ENCODE measurements at regions not wholly inside any gene's neighbourhood (a gene's known extent, or its start where the extent isn't known, plus 50 kb on each side); places are given as distances from the start of the nearest gene placed in this dataset.

DNA sequence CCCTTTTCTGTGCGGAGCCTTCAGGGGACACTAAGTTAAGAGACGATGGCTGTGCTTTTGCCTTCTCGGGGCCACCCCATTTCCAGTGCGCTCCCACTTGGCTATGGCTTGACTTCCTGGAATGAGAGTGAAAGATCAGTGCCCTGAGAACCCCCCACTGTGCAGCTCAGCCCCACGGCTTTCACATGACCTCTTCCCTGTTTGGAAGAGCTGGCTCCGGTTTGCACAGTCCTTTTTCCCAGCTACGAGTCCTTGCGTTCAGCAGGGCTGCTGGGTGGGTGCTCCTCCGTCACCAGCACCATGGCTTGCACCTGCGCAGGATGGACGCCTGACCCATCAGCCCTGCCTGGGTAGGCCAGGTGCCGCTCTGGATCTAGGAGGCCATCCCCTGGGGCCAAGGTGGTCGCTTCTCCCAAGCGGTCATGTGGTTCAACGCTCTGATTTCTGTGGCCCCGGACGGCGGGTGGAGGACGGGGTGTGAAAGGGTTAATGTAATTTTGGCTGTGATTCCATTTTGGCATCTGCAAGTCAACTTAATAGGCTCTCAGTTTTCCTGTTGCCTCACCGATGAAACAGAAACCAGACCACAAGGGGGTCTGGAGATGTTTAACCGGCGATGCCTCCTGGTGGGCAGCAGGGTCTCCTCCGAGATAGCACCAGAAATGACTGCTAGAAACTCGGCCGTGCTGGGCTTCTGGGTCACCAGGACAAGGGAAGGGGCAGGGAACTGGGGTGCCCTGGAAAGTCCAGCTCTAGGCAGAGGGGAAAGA lies 113.1 kb upstream of the HAAO start:
- H3K27me3 ChIP-seq: no peaks in the 10 kb centered on the region
- H3K4me3 ChIP-seq: no peak overlapping the region
- H3K27ac ChIP-seq: peak overlapping the region; percentile 69 to 80 (median 80)
- in situ Hi-C loops (cut with MboI; ENCODE audit: low pct_ligation_motif_present in 1 of 4, low pct_unique_long_range_greater_than_20kb in 1 of 4, low sequenced_read_pairs in 3 of 4): no loop called here
- no peaks in the 10 kb centered on the region for H3K36me3 ChIP-seq
- WGBS, 2 donors (ENCODE audit: low coverage in 1 of 2): 70% methylated on average over 25 of the region's 25 CpGs; no CpG with 5 or more reads in 1 of the 2 donors
- no peaks in the 10 kb centered on the region for H3K9me3 ChIP-seq
- TF ChIP-seq POLR2AphosphoS5 (IDR thresholded peaks at IDR 0.05) (peak in 1 of 3 donors; percentile 23), EP300 (IDR thresholded peaks at IDR 0.05; ENCODE audit: low read depth) (no peak)
- TF ChIP-seq, protein P1, sequence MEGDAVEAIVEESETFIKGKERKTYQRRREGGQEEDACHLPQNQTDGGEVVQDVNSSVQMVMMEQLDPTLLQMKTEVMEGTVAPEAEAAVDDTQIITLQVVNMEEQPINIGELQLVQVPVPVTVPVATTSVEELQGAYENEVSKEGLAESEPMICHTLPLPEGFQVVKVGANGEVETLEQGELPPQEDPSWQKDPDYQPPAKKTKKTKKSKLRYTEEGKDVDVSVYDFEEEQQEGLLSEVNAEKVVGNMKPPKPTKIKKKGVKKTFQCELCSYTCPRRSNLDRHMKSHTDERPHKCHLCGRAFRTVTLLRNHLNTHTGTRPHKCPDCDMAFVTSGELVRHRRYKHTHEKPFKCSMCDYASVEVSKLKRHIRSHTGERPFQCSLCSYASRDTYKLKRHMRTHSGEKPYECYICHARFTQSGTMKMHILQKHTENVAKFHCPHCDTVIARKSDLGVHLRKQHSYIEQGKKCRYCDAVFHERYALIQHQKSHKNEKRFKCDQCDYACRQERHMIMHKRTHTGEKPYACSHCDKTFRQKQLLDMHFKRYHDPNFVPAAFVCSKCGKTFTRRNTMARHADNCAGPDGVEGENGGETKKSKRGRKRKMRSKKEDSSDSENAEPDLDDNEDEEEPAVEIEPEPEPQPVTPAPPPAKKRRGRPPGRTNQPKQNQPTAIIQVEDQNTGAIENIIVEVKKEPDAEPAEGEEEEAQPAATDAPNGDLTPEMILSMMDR (IDR thresholded peaks at IDR 0.05): peak in 3 of 5 experiments; percentile 21 to 34 (median 26)
- no peak for DNase-seq
- intact Hi-C loops (cut with DNase I; ENCODE audit: low total_unique reads): no loop called here
- H3K4me1 ChIP-seq: peaks cover 21 to 41% (median 34%) of the 10 kb centered on the region in 4 donors

DNA sequence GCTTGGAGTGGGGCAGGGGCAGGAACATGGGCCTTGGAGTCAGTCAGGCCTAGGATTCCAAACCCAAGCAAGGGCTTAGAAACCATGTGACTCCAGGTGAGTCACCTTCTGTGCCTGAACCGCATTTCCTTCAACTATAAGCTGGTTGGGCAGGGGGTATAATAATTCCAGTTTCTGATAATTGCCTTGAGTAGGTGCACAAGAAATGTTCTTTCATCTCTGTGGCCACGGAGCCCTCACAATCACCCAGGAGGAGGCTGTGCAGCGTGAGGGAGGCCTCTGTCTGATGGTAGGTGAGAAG lies 112.1 kb upstream of the HAAO start:
- Histone ChIP-seq H3K4me1 (peaks cover 21 to 39% (median 34%) of the 10 kb centered on the region in 4 donors), H3K27me3 (no peaks in the 10 kb centered on the region), H3K4me3 (no peak overlapping the region), H3K36me3 (no peaks in the 10 kb centered on the region), H3K9me3 (no peaks in the 10 kb centered on the region), H3K27ac (peak overlapping the region in 1 of 4 donors; percentile 79)
- 82% methylated on average over 3 of the region's 3 CpGs; no CpG with 5 or more reads in 1 of the 2 donors for WGBS, 2 donors (ENCODE audit: low coverage in 1 of 2)
- no peak for DNase-seq
- in situ Hi-C loops (cut with MboI; ENCODE audit: low pct_ligation_motif_present in 1 of 4, low pct_unique_long_range_greater_than_20kb in 1 of 4, low sequenced_read_pairs in 3 of 4): no loop called here
- no peak for TF ChIP-seq EP300 (IDR thresholded peaks at IDR 0.05; ENCODE audit: low read depth)
- TF ChIP-seq POLR2AphosphoS5 (IDR thresholded peaks at IDR 0.05): no peak
- TF ChIP-seq, protein P1 (IDR thresholded peaks at IDR 0.05): no peak
- no peak for TF ChIP-seq POLR2A (IDR thresholded peaks at IDR 0.05)
- intact Hi-C loops (cut with DNase I; ENCODE audit: low total_unique reads): loop anchor here (5.0 kb wide), 1 partner anchor 342 kb away; no protein-coding TSS in a partner anchor

DNA sequence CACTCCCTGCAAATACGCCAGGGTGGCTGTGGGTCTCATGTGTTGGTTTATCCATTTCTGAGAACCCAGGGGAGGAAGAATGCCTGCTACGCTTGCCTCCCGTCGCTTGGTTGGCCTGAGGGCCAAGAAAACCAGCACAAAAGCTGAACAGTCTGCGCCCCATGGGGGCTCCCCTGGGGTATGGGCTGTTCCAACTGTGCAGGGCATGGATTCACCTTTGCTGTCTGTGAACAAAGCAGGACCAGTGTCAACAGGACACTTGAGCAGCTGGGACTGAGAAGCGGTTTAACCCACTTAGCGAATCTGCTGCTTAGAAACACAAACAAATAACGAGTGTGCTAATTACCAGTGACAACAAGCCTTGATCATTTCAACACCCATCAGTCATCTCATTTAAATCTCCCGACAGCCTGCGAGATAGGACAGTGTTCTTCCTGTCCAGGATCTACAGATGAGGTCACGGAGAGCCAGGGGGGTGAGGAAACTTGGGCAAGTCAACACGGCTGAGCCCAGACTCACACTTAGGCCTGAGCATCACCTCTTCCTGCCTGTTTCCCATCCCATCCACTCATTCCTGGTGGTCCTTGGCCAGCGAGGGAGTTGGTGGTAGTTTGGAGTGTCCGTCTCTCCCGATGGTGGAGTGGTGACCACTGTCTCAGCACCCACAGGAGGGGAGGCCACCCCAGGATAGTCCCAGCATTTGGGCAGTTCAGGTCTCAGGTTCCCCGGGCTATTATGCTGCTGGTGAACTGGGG lies 111.6 kb upstream of the HAAO start:
- DNase-seq: no peak
- H3K27me3 ChIP-seq: no peaks in the 10 kb centered on the region
- in situ Hi-C loops (cut with MboI; ENCODE audit: low pct_ligation_motif_present in 1 of 4, low pct_unique_long_range_greater_than_20kb in 1 of 4, low sequenced_read_pairs in 3 of 4): no loop called here

More for the DNA sequence above, 111.6 kb upstream of the HAAO start:
- Histone ChIP-seq H3K27ac (peak overlapping the region in 2 of 4 donors; percentile 25 to 79), H3K4me3 (no peak overlapping the region), H3K9me3 (no peaks in the 10 kb centered on the region), H3K36me3 (no peaks in the 10 kb centered on the region), H3K4me1 (peaks cover 21 to 38% (median 33%) of the 10 kb centered on the region in 4 donors)
- no peak for TF ChIP-seq POLR2A (IDR thresholded peaks at IDR 0.05)
- TF ChIP-seq, protein P1 (IDR thresholded peaks at IDR 0.05): no peak
- intact Hi-C loops (cut with DNase I; ENCODE audit: low total_unique reads): loop anchor here (5.0 kb wide), 1 partner anchor 342 kb away; no protein-coding TSS in a partner anchor
- 60 to 82% methylated on average over 3 to 16 of the region's 16 CpGs for WGBS, 2 donors (ENCODE audit: low coverage in 1 of 2)

Data from transverse colon (tissue), 4 donors.